T-cell (primary cell): ENCODE measurements at regions not wholly inside any gene's neighbourhood (a gene's known extent, or its start where the extent isn't known, plus 50 kb on each side); places are given as distances from the start of the nearest gene placed in this dataset.
A peak's percentile ranks its signal among the peaks of the same experiment; 100 is the strongest.

ENCODE experiments used
- ATAC-seq, 4 experiments: fragments of 200-7000 bp in 3 of 4; fragments of 150-1000 bp in 1 of 4; cut with Tn5 transposase; replicated peaks in 1 of 4; 1 replicate in 3 of 4; 2 replicates in 1 of 4; pipeline ENCODE4 v1.10.0; 2021; ENCODE audit warnings: moderate library complexity in 3 of 4, mild to moderate bottlenecking in 2 of 4, moderate number of reproducible peaks in 1 of 4
- CTCF ChIA-PET, 2 donors: fragments of 300-600 bp; sonication (Branson Sonifier 250); formaldehyde crosslinking; loops; one replicate each; lab custom pipeline; 2022; ENCODE audit warnings: antibody characterized with exemption in 2 of 2; lab: Charles Lee
- POLR2A ChIA-PET, 2 donors: fragments of 300-600 bp; sonication (Branson Sonifier 250); formaldehyde crosslinking; loops; one replicate each; lab custom pipeline; 2022; ENCODE audit warnings: antibody characterized with exemption in 2 of 2; lab: Charles Lee
- DNase-seq, 35 experiments: peaks; one replicate each; pipeline versions ENCODE4 v3.0.0 to v3.0.0-alpha.2; 2013 to 2023
- H3K27ac ChIP-seq: one replicate; pipeline ENCODE4 v1.5.1; 2013; ENCODE audit warnings: low read length
- H3K27me3 ChIP-seq, 2 experiments: replicated peaks in 1 of 2; 1 replicate in 1 of 2; 2 replicates in 1 of 2; pipeline versions ENCODE4 v1.6.1 to v1.7.0; 2013; ENCODE audit warnings: low read length in 1 of 2, mixed read lengths in 1 of 2; ENCODE audit not compliant: control insufficient read depth in 2 of 2, insufficient read depth in 2 of 2; ENCODE audit errors: extremely low read depth in 1 of 2
- H3K36me3 ChIP-seq, 2 donors: 1 replicate in 1 of 2; 2 replicates in 1 of 2; pipeline versions ENCODE4 v1.6.1 to v1.7.0; 2013; ENCODE audit warnings: low read length in 1 of 2; ENCODE audit not compliant: control insufficient read depth in 2 of 2, insufficient read depth in 1 of 2; ENCODE audit errors: extremely low read depth in 1 of 2
- H3K4me1 ChIP-seq, 2 experiments: 1 replicate in 1 of 2; 2 replicates in 1 of 2; pipeline versions ENCODE4 v1.6.1 to v1.7.0; 2013; ENCODE audit warnings: low read length in 2 of 2, mixed read lengths in 1 of 2; ENCODE audit not compliant: insufficient read depth in 2 of 2, control insufficient read depth in 1 of 2; ENCODE audit errors: extremely low read depth in 1 of 2
- H3K4me3 ChIP-seq, 2 donors: 1 replicate in 1 of 2; 2 replicates in 1 of 2; pipeline versions ENCODE4 v1.5.1 to v1.7.0; 2013; ENCODE audit warnings: mild to moderate bottlenecking in 2 of 2, low read length in 1 of 2, moderate library complexity in 1 of 2; ENCODE audit not compliant: control insufficient read depth in 1 of 2; ENCODE audit errors: extremely low read depth in 1 of 2
- H3K9me3 ChIP-seq: 2 replicates; pipeline ENCODE4 v1.7.0; 2013
- H3K27ac Mint-ChIP-seq, 2 donors: one replicate each; pipeline ENCODE4 v1.8.0; 2020 to 2021; ENCODE audit warnings: mild to moderate bottlenecking in 2 of 2, mixed read lengths in 2 of 2
- H3K27me3 Mint-ChIP-seq, 2 donors: one replicate each; pipeline ENCODE4 v1.8.0; 2021 to 2022; ENCODE audit warnings: mixed read lengths in 2 of 2
- H3K36me3 Mint-ChIP-seq: one replicate; pipeline ENCODE4 v1.8.0; 2021; ENCODE audit warnings: mixed read lengths
- H3K4me1 Mint-ChIP-seq, 3 donors: one replicate each; pipeline ENCODE4 v1.8.0; 2020 to 2022; ENCODE audit warnings: mixed read lengths in 3 of 3, mild to moderate bottlenecking in 1 of 3
- H3K4me3 Mint-ChIP-seq, 3 donors: one replicate each; pipeline ENCODE4 v1.8.0; 2020 to 2022; ENCODE audit warnings: mild to moderate bottlenecking in 3 of 3, mixed read lengths in 3 of 3, moderate library complexity in 3 of 3
- H3K9me3 Mint-ChIP-seq, 3 donors: one replicate each; pipeline ENCODE4 v1.8.0; 2020 to 2022; ENCODE audit warnings: mixed read lengths in 3 of 3
- WGBS: methylation state at CpG from one replicate; pipeline ENCODE4 v1.1.5; 2013; ENCODE audit warnings: missing lambda C conversion rate; ENCODE audit not compliant: insufficient coverage; 5-methylcytosine and 5-hydroxymethylcytosine counted together

DNA sequence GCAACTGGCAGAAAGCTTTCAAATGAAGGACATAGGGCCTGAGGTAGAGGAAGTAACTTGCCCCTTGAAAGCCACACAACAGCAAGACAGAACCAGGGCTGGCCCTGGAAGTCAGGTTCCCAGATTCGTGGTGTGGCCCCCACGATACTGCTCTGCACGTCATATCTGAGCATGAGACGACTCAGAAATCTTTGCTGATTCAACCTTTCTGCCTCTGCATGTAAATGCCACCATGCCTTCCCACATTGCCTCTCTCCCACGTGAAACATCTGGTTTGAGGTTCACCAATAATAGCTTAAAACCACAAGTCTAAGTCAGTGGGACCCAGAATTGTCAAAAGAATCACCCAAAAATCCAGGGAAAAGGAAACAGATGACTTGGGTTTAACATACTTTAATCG, 214.0 kb upstream of the TRIB2 start:
- ATAC-seq: no peak
- H3K9me3 Mint-ChIP-seq: peaks cover 0 to 8% (median 0%) of the 10 kb centered on the region in 3 donors
- Histone ChIP-seq H3K4me1 (peaks cover 84 to 92% of the 10 kb centered on the region in 2 experiments), H3K27ac (peak overlapping the region; percentile 88), H3K4me3 (no peak overlapping the region), H3K9me3 (no peaks in the 10 kb centered on the region), H3K36me3 (no peaks in the 10 kb centered on the region), H3K27me3 (no peaks in the 10 kb centered on the region)
- peaks cover 3% of the 10 kb centered on the region for H3K36me3 Mint-ChIP-seq
- POLR2A ChIA-PET: interaction anchor here in 1 of 2 donors (0.6 kb wide), 1 partner anchor 19 kb away, joined by 9 read pairs; no protein-coding TSS in a partner anchor
- no peaks in the 10 kb centered on the region for H3K27me3 Mint-ChIP-seq
- CTCF ChIA-PET: no interaction called here
- WGBS: 5% methylated on average over 4 of the region's 6 CpGs
- peaks cover 99 to 100% (median 100%) of the 10 kb centered on the region in 3 donors for H3K4me1 Mint-ChIP-seq
- peak in 2 of 35 experiments; percentile 14 to 44 for DNase-seq
- H3K4me3 Mint-ChIP-seq: peak overlapping the region in 1 of 3 donors; percentile 65
- H3K27ac Mint-ChIP-seq: peak overlapping the region; percentile 94 to 97

GRCh38 chr2:12504443-12504842, 212.3 kb upstream of the TRIB2 start:
- Mint-ChIP-seq H3K9me3 (peaks cover 0 to 8% (median 0%) of the 10 kb centered on the region in 3 donors), H3K36me3 (peaks cover 3% of the 10 kb centered on the region), H3K27me3 (no peaks in the 10 kb centered on the region), H3K4me3 (peak overlapping the region in 1 of 3 donors; percentile 37), H3K27ac (peak overlapping the region; percentile 94 to 97), H3K4me1 (peaks cover 94 to 100% (median 97%) of the 10 kb centered on the region in 3 donors)
- no peaks in the 10 kb centered on the region for H3K36me3 ChIP-seq
- no peaks in the 10 kb centered on the region for H3K27me3 ChIP-seq
- no peak for ATAC-seq
- 0% methylated on average over 1 of the region's 4 CpGs for whole genome bisulfite sequencing
- peaks cover 70 to 80% of the 10 kb centered on the region in 2 experiments for H3K4me1 ChIP-seq
- DNase-seq: no peak
- CTCF ChIA-PET: interaction anchor here in 1 of 2 donors (0.6 kb wide), 1 partner anchor 678 kb away, joined by 6 read pairs; no protein-coding TSS in a partner anchor
- no peaks in the 10 kb centered on the region for H3K9me3 ChIP-seq
- H3K27ac ChIP-seq: peak overlapping the region; percentile 88
- POLR2A ChIA-PET: no interaction called here
- H3K4me3 ChIP-seq: no peak overlapping the region

DNA sequence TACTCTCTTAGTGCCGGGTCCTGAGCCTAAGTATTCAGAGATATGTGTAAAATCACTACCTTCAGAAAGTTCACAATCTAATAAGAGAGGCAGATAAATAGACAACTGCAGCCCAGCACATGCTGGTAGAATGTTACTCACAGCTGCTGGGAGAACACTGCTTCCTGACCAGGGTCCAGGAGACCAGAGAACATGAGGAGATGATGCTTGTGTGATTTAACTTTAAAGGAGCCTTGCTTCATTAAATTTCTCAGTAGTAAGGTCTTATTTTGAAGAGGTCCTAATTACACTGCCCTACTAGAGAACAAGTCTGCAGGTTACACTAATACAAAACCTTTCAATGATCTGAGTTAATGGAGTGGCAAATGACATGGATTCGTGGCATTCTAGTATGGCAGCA, 209.9 kb upstream of the TRIB2 start:
- H3K27ac ChIP-seq: peak overlapping the region; percentile 33
- POLR2A ChIA-PET: interaction anchor here in 1 of 2 donors (0.9 kb wide), 1 partner anchor 10 kb away, joined by 3 read pairs; no protein-coding TSS in a partner anchor
- no peaks in the 10 kb centered on the region for H3K9me3 ChIP-seq
- H3K4me3 ChIP-seq: no peak overlapping the region
- Mint-ChIP-seq H3K4me3 (peak overlapping the region in 2 of 3 donors; percentile 0 to 59), H3K27ac (peak overlapping the region; percentile 85 to 89), H3K9me3 (peaks cover 0 to 8% (median 0%) of the 10 kb centered on the region in 3 donors), H3K27me3 (no peaks in the 10 kb centered on the region), H3K36me3 (peaks cover 3% of the 10 kb centered on the region), H3K4me1 (peaks cover 86 to 100% (median 96%) of the 10 kb centered on the region in 3 donors)
- H3K4me1 ChIP-seq: peaks cover 49 to 68% of the 10 kb centered on the region in 2 experiments
- WGBS: no CpG with 5 or more reads among the region's 2 CpGs
- DNase-seq: no peak
- CTCF ChIA-PET: no interaction called here
- H3K27me3 ChIP-seq: no peaks in the 10 kb centered on the region
- H3K36me3 ChIP-seq: no peaks in the 10 kb centered on the region
- ATAC-seq: peak in 2 of 4 experiments; percentile 9 to 16

DNA sequence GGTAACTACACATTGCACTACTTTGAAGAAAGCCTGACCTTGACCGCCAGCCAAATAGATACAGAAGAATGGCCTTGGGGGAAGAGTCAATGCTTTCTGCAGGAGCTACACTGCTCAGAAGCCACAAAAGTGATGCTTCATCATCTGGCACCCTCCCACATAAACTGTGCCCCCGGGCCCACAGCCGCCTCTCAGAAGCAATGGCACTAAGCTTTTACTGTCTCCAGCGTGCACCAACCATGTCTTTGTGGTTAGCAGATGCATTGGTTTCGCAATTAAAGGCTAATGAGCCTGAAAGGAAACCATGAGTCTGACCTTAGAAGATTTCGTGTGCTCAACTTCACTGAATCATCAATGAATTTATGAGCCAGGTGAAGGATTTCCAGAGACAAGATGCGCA, 209.4 kb upstream of the TRIB2 start:
- Mint-ChIP-seq H3K27ac (peak overlapping the region; percentile 85 to 89), H3K27me3 (no peaks in the 10 kb centered on the region), H3K4me1 (peaks cover 83 to 100% (median 96%) of the 10 kb centered on the region in 3 donors), H3K36me3 (peaks cover 3% of the 10 kb centered on the region), H3K9me3 (peaks cover 0 to 8% (median 0%) of the 10 kb centered on the region in 3 donors), H3K4me3 (peak overlapping the region in 2 of 3 donors; percentile 7 to 59)
- peaks cover 46 to 63% of the 10 kb centered on the region in 2 experiments for H3K4me1 ChIP-seq
- H3K9me3 ChIP-seq: no peaks in the 10 kb centered on the region
- DNase-seq (peak in 29 of 35 experiments; percentile 19 to 62 (median 37)), ATAC-seq (peak; percentile 75 to 88 (median 84))
- no peaks in the 10 kb centered on the region for H3K27me3 ChIP-seq
- ChIA-PET CTCF (no interaction called here), POLR2A (no interaction called here)
- H3K36me3 ChIP-seq: no peaks in the 10 kb centered on the region
- 13% methylated on average over 6 of the region's 7 CpGs for WGBS
- no peak overlapping the region for H3K4me3 ChIP-seq
- H3K27ac ChIP-seq: peak overlapping the region; percentile 33

DNA sequence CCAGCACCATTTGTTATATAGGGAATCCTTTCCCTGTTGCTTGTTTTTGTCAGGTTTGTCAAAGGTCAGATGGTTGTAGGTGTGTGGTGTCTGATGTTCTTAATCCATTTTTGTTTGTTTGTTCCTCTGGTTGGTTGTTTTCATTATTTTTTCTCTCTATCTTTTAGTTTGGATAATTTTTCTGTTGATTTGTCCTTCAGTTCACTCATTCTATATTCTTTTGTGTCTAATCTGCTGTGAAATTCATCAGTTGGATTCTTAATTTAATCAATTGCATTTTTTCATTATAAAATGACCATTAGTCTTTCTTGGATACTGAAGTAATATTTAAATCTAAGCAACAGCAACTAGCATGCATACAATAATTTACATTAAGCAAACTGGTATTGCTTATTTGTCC, 206.7 kb upstream of the TRIB2 start:
- Histone ChIP-seq H3K36me3 (no peaks in the 10 kb centered on the region), H3K27ac (no peak overlapping the region), H3K4me1 (peaks cover 37 to 60% of the 10 kb centered on the region in 2 experiments), H3K27me3 (no peaks in the 10 kb centered on the region), H3K9me3 (no peaks in the 10 kb centered on the region), H3K4me3 (no peak overlapping the region)
- ATAC-seq: no peak
- Mint-ChIP-seq H3K4me3 (no peak overlapping the region), H3K27me3 (no peaks in the 10 kb centered on the region), H3K4me1 (peaks cover 79 to 92% (median 90%) of the 10 kb centered on the region in 3 donors), H3K9me3 (peaks cover 0 to 2% (median 0%) of the 10 kb centered on the region in 3 donors), H3K36me3 (no peaks in the 10 kb centered on the region), H3K27ac (peak overlapping the region in 1 of 2 donors; percentile 6)
- DNase-seq: no peak
- ChIA-PET CTCF (interaction anchor here in 1 of 2 donors (0.6 kb wide), 1 partner anchor 588 kb away, joined by 3 read pairs; no protein-coding TSS in a partner anchor), POLR2A (interaction anchor here (0.7 to 0.8 kb wide), 2 partner anchors 18 to 395 kb away, joined by 3 read pairs; no protein-coding TSS in a partner anchor)

DNA sequence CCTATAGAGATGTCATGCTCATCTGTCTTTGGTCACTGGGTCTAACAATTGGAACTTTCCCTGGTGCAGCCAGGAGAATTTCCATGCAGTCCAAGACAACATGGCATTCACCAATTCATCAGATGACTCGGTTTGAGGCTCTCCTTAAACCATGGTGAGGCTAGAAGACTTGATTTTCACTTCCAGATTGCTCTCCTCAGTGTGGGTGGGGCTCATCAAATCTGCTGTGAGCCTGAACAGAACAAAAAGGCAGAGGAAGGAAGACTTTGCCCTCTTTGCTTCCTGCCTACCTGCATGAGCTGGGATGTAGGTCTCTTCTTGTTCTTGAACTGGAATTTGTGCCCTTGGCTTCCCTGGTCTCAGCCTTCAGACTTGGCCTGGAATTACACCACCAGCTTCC, 203.4 kb upstream of the TRIB2 start:
- Histone ChIP-seq H3K27me3 (no peaks in the 10 kb centered on the region), H3K9me3 (no peaks in the 10 kb centered on the region), H3K4me1 (peaks cover 24 to 46% of the 10 kb centered on the region in 2 experiments), H3K36me3 (no peaks in the 10 kb centered on the region), H3K4me3 (no peak overlapping the region), H3K27ac (peak overlapping the region; percentile 37)
- H3K27ac Mint-ChIP-seq: peak overlapping the region; percentile 69 to 89
- peak; percentile 44 to 71 (median 59) for ATAC-seq
- peak overlapping the region in 1 of 3 donors; percentile 59 for H3K4me3 Mint-ChIP-seq
- no peaks in the 10 kb centered on the region for H3K27me3 Mint-ChIP-seq
- WGBS: no CpG with 5 or more reads among the region's 1 CpG
- POLR2A ChIA-PET: no interaction called here
- peak in 5 of 35 experiments; percentile 8 to 32 (median 16) for DNase-seq
- peaks cover 0 to 4% (median 4%) of the 10 kb centered on the region in 3 donors for H3K9me3 Mint-ChIP-seq
- peaks cover 66 to 82% (median 80%) of the 10 kb centered on the region in 3 donors for H3K4me1 Mint-ChIP-seq
- no peaks in the 10 kb centered on the region for H3K36me3 Mint-ChIP-seq
- CTCF ChIA-PET: no interaction called here
